ENCODE measurements at regions not wholly inside any gene's neighbourhood (a gene's known extent, or its start where the extent isn't known, plus 50 kb on each side); places are given as distances from the start of the nearest gene placed in this dataset.

- TF ChIP-seq CTCF (conservative IDR thresholded peaks at IDR 0.05; ENCODE audit: low read depth in 2 of 2) (no peak), POLR2AphosphoS5 (IDR thresholded peaks at IDR 0.05; ENCODE audit: low read depth) (no peak), EZH2 (IDR thresholded peaks at IDR 0.05; ENCODE audit: low read depth, unreplicated experiment) (no peak), CREB1 (CRISPR knock-in tag; IDR thresholded peaks at IDR 0.05; ENCODE audit: low read depth) (no peak), REST (IDR thresholded peaks at IDR 0.05; ENCODE audit: unreplicated experiment) (no peak), EZH2phosphoT487 (IDR thresholded peaks at IDR 0.05; ENCODE audit: unreplicated experiment) (no peak), JUNB (IDR thresholded peaks at IDR 0.05; ENCODE audit: unreplicated experiment) (no peak)
- TF ChIP-seq, protein P1, sequence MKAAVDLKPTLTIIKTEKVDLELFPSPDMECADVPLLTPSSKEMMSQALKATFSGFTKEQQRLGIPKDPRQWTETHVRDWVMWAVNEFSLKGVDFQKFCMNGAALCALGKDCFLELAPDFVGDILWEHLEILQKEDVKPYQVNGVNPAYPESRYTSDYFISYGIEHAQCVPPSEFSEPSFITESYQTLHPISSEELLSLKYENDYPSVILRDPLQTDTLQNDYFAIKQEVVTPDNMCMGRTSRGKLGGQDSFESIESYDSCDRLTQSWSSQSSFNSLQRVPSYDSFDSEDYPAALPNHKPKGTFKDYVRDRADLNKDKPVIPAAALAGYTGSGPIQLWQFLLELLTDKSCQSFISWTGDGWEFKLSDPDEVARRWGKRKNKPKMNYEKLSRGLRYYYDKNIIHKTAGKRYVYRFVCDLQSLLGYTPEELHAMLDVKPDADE (IDR thresholded peaks at IDR 0.05) = no peak
Measured at GRCh38 chr6:95328231-95328630, 249.1 kb upstream of the MANEA start.

Measured in GM23338 (cell line).